Naive B cell (primary cell): ENCODE measurements at regions not wholly inside any gene's neighbourhood (a gene's known extent, or its start where the extent isn't known, plus 50 kb on each side); places are given as distances from the start of the nearest gene placed in this dataset.

ENCODE experiments used
- ATAC-seq, 2 donors: fragments of 150-1000 bp; cut with Tn5 transposase; 2 replicates each; pipeline ENCODE4 v1.10.0; 2021; ENCODE audit warnings: low read depth in 2 of 2, mild to moderate bottlenecking in 2 of 2, moderate library complexity in 2 of 2
- DNase-seq: peaks from one replicate; pipeline ENCODE4 v3.0.0; 2022
- H3K27ac Mint-ChIP-seq, 6 donors: one replicate each; pipeline ENCODE4 v1.8.0; 2020 to 2022; ENCODE audit warnings: mild to moderate bottlenecking in 6 of 6, mixed read lengths in 6 of 6, moderate library complexity in 5 of 6, inconsistent platforms in 2 of 6
- H3K27me3 Mint-ChIP-seq, 3 donors: one replicate each; pipeline ENCODE4 v1.8.0; 2021 to 2022; ENCODE audit warnings: mixed read lengths in 3 of 3, mild to moderate bottlenecking in 1 of 3
- H3K36me3 Mint-ChIP-seq, 2 donors: one replicate each; pipeline ENCODE4 v1.8.0; 2020 to 2022; ENCODE audit warnings: mixed read lengths in 2 of 2, inconsistent platforms in 1 of 2, mild to moderate bottlenecking in 1 of 2
- H3K4me1 Mint-ChIP-seq, 3 donors: one replicate each; pipeline ENCODE4 v1.8.0; 2020 to 2022; ENCODE audit warnings: mixed read lengths in 3 of 3, inconsistent platforms in 1 of 3, mild to moderate bottlenecking in 1 of 3, moderate library complexity in 1 of 3
- H3K4me3 Mint-ChIP-seq, 8 donors: one replicate each; pipeline ENCODE4 v1.8.0; 2020 to 2022; ENCODE audit warnings: mild to moderate bottlenecking in 8 of 8, mixed read lengths in 8 of 8, moderate library complexity in 8 of 8, inconsistent platforms in 2 of 8
- H3K9me3 Mint-ChIP-seq, 7 donors: one replicate each; pipeline ENCODE4 v1.8.0; 2020 to 2022; ENCODE audit warnings: mixed read lengths in 7 of 7, mild to moderate bottlenecking in 5 of 7, inconsistent platforms in 2 of 7, moderate library complexity in 1 of 7

DNA sequence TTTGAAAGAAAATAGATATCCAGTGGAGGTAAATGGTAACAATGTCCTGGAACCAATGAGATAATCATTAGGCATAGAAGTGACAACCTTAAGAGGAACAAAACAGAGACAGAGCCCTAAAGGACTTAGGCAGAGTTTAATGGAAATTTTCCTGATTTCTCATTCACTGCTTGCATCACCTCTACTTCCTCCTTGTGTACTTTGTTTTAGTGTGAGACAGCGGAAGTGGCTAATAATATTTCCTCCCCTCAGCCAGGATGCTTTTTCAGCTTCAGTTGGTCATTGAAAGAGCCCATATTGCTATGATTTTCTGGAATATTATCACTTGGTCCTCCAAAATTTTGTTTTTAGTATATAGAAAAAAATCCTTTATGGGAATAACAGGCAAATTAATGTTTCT is 153.4 kb upstream of the MPDZ start:
- Mint-ChIP-seq H3K4me3 (no peak overlapping the region), H3K27ac (no peak overlapping the region), H3K9me3 (no peaks in the 10 kb centered on the region), H3K36me3 (no peaks in the 10 kb centered on the region), H3K4me1 (no peaks in the 10 kb centered on the region), H3K27me3 (no peaks in the 10 kb centered on the region)
- ATAC-seq (no peak), DNase-seq (no peak)

DNA sequence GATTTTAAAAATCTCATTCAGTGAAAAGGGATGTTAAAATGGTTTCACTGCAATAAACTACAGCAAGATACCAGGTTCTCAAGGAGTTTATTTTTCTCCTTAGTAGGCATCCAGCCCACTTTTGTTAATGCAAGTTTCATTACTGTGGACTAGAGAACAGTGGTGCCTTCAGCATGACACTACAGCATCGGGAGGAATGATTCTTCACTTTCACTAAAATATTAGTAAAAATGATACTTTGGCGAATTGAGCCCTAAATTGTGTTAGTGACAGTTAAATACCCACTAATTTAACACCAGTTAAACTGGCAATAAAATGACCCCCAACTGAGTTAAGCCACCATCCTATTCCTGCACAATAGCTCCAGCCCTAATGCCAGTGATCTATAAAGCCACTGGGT is 152.2 kb upstream of the MPDZ start:
- DNase-seq (no peak), ATAC-seq (no peak)
- no peak overlapping the region for H3K27ac Mint-ChIP-seq
- no peak overlapping the region for H3K4me3 Mint-ChIP-seq
- H3K36me3 Mint-ChIP-seq = no peaks in the 10 kb centered on the region
- H3K27me3 Mint-ChIP-seq = no peaks in the 10 kb centered on the region
- H3K4me1 Mint-ChIP-seq = no peaks in the 10 kb centered on the region
- no peaks in the 10 kb centered on the region for H3K9me3 Mint-ChIP-seq

DNA sequence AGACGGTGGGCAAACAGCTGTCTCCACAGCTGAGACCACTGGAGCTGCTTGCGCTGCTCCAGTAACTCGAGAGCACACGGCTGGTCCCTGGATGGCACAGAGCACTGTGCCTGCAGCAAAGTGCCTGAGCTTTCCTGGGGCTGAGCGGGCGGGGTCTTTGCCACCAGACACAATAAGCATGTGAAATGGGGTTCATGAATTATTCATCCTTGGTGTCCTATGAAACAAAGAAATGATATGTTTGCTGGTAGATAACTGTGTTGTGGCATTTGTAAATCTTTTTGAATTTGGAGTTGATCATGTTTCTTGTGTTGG is 151.7 kb upstream of the MPDZ start:
- Mint-ChIP-seq H3K9me3 (no peaks in the 10 kb centered on the region), H3K36me3 (no peaks in the 10 kb centered on the region), H3K4me1 (no peaks in the 10 kb centered on the region), H3K27ac (no peak overlapping the region), H3K4me3 (no peak overlapping the region), H3K27me3 (no peaks in the 10 kb centered on the region)
- no peak for ATAC-seq
- DNase-seq = no peak

DNA sequence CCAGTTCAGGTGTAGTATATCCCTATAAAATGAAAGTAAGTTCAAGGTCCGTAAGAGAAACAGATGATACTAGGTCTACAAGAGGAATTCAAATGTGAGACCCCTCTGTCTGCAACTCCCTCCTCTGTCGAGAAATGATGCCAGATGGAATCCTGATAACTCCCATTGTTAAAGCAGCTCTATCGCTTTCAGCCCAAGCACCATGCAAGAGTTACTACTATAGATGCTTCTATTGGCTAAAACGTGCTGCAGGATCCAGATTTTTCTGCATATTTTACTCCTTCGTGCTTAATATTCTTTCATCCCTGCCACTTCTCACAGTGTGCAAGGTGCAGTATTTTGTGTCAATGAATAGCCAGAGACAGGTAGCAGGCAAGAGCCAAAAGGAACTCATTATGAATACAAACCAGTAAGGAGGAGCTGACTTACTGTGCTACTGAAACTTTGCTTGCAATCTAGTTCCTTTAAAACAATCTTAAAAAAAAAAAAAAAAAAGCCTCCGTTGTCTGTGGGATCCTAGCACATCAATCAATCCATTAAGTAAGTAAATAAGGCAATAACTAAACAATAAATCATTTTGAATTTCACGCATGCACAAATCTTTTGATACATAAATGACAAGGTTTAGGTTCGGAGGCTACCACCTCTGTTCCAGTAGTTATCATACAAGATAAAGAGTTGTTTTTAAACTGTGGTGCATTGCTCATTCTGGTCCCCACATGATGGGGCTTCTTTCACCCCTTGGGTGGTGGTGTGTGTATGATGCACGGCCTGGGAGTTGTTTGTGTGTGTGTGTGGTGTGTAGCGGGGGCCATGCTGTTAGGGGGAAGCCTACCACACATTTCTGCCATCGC is 151.1 kb upstream of the MPDZ start:
- H3K27ac Mint-ChIP-seq = no peak overlapping the region

DNA sequence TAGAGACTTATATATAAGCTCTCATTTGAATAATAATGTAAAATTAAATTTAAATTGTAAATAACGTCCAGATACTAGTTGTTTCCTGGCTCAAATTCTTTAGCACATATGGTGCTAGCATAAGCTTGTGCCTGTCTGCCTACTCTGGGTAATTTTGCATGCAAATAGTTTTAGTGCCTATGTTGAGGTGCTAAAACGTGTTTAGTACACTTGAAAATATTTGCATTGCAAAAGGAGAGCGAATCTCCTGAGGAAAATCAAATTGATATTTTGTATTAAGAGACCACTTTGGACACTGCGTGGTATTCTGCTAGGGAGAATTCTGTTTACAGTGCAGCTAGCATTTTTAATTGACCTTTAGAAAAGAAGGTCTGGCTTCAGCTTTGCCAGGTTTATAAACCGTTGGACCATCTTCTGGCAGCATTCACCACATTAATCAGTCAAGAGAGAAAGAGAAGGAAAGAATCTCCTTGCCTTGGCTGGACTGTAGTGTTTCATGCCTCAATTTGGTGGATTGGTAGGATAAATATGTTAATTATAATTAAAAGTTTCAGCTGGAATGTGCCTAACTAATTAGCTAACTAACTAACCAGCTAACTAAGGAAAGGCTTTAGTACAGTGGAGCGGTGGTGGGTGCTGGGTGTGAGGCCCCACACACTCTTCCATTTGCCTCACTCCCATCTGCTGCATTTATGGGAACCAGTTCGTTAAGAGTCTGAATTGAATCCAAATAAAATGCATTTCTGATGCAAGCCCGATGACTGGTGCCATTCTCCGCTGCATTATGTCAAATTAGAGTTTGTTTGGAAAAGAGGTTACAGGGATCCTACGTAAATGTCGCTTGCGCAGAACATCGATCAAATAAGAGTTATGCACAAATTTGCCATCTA is 150.1 kb upstream of the MPDZ start:
- no peak overlapping the region for H3K27ac Mint-ChIP-seq
- H3K36me3 Mint-ChIP-seq = no peaks in the 10 kb centered on the region
- H3K9me3 Mint-ChIP-seq = peaks cover 0 to 1% (median 0%) of the 10 kb centered on the region in 7 donors
- no peaks in the 10 kb centered on the region for H3K27me3 Mint-ChIP-seq
- no peaks in the 10 kb centered on the region for H3K4me1 Mint-ChIP-seq
- DNase-seq (no peak), ATAC-seq (no peak)
- no peak overlapping the region for H3K4me3 Mint-ChIP-seq

More for the DNA sequence above, 151.1 kb upstream of the MPDZ start:
- ATAC-seq (no peak), DNase-seq (no peak)
- Mint-ChIP-seq H3K9me3 (no peaks in the 10 kb centered on the region), H3K27me3 (no peaks in the 10 kb centered on the region), H3K4me1 (no peaks in the 10 kb centered on the region), H3K4me3 (no peak overlapping the region), H3K36me3 (no peaks in the 10 kb centered on the region)

DNA sequence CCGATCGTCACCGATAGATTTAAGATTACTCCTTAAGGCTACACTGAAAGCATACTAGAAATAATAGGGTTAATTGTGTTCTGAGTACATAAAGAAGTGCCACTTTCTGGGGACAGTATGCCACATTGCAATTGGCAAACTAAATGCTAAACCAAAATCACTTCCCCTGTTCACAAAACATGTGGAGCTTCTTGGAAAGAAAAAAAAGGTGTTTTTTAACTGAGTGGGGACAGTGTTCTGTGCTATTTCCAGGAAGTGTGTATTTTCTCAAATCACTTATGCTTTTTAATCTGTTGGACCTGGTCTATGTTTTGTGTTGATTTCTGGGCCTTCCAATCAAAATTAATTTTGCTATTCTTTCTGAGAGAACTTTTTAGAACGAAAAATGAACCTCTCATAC is 149.3 kb upstream of the MPDZ start:
- peaks cover 0 to 1% (median 0%) of the 10 kb centered on the region in 7 donors for H3K9me3 Mint-ChIP-seq
- no peaks in the 10 kb centered on the region for H3K36me3 Mint-ChIP-seq
- ATAC-seq (no peak), DNase-seq (no peak)
- H3K27me3 Mint-ChIP-seq = peaks cover 0 to 4% (median 0%) of the 10 kb centered on the region in 3 donors
- H3K4me1 Mint-ChIP-seq = no peaks in the 10 kb centered on the region
- H3K27ac Mint-ChIP-seq = no peak overlapping the region
- no peak overlapping the region for H3K4me3 Mint-ChIP-seq

DNA sequence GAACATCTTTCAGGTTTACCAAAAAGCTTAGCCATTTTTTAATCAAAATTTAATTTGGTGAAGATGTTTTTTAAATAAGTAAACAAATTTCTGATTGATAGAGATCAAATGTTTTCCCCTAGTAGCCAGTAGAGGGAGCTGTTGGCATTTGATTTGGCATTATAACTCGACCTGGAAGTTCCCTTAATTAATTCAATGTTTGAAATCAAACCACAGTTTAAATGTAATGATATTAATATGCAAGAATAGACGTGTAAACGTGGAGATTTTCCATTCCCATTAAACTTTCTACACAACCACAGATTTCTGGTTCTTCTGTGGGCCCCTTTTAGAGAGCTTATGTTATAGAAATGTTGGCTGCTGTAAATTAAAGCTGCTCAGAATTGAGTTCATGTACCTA is 148.1 kb upstream of the MPDZ start:
- no peak for DNase-seq
- Mint-ChIP-seq H3K4me1 (no peaks in the 10 kb centered on the region), H3K36me3 (no peaks in the 10 kb centered on the region), H3K27ac (no peak overlapping the region), H3K9me3 (peaks cover 0 to 1% (median 0%) of the 10 kb centered on the region in 7 donors), H3K4me3 (no peak overlapping the region), H3K27me3 (peaks cover 0 to 4% (median 0%) of the 10 kb centered on the region in 3 donors)
- ATAC-seq = no peak

DNA sequence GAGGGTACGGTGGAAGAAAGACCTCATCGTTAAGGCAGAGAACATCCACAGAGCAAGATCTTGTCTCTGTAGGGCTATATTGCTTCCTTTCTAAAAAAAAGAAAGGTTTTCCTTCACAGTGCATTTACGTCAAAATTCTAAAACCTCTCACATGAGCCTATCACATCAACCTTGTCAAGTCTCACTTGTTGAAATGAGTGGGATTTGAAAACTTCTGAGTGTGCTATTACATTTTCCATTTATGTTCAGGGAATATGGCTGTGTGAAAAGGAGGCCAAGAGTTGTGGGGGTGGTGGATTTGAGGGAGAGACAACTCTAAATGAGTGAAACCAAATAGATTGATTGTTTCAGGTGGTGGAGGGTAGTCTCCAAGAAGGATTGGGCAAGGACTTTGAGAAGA is 147.1 kb upstream of the MPDZ start:
- Mint-ChIP-seq H3K4me1 (no peaks in the 10 kb centered on the region), H3K27ac (no peak overlapping the region), H3K4me3 (no peak overlapping the region), H3K9me3 (peaks cover 0 to 1% (median 0%) of the 10 kb centered on the region in 7 donors), H3K36me3 (no peaks in the 10 kb centered on the region), H3K27me3 (peaks cover 0 to 4% (median 0%) of the 10 kb centered on the region in 3 donors)
- DNase-seq = no peak
- ATAC-seq = no peak

DNA sequence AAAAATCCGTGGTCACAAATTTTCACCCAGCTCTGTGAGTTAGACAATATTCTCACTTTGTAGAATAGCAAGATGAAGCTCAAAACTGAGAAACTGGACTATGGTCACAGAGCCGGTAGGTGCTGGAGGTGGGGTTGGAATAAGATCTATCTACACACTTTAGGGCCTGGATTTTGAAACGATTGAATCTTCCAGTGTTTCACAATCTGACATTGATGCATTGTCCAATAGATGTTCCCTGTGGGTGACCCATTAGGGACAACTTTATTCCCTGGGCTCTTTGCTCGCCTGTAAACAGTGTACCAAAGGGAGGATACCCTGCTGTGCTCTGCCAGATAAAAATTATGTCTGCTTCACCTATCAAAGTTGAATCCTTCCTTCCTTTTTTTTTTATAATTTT is 145.4 kb upstream of the MPDZ start:
- Mint-ChIP-seq H3K27me3 (peaks cover 0 to 4% (median 0%) of the 10 kb centered on the region in 3 donors), H3K9me3 (peaks cover 0 to 1% (median 0%) of the 10 kb centered on the region in 7 donors), H3K27ac (no peak overlapping the region), H3K4me1 (no peaks in the 10 kb centered on the region), H3K4me3 (no peak overlapping the region), H3K36me3 (no peaks in the 10 kb centered on the region)
- ATAC-seq = no peak
- no peak for DNase-seq

DNA sequence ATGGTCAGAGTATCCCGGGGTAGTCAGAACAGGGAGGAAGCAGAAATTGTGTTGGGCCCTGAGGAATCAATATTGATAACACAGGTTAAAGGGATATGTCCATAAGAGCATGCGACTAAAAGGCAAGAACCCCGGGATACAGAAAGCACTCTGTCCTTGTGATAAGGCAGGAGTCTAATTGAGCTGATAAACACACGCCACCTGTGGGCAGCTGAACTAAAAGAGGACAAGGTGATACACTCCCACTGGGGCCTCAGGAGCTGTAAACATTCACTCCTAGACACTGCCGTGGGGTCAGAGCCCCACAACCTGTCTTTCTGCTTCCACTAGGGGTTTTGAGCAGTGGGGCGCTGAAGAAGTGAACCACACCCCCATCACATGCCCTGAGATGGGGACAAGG is 144.7 kb upstream of the MPDZ start:
- Mint-ChIP-seq H3K9me3 (peaks cover 0 to 1% (median 0%) of the 10 kb centered on the region in 7 donors), H3K4me3 (no peak overlapping the region), H3K27me3 (peaks cover 0 to 4% (median 0%) of the 10 kb centered on the region in 3 donors), H3K27ac (no peak overlapping the region), H3K4me1 (no peaks in the 10 kb centered on the region), H3K36me3 (no peaks in the 10 kb centered on the region)
- DNase-seq = no peak
- no peak for ATAC-seq

DNA sequence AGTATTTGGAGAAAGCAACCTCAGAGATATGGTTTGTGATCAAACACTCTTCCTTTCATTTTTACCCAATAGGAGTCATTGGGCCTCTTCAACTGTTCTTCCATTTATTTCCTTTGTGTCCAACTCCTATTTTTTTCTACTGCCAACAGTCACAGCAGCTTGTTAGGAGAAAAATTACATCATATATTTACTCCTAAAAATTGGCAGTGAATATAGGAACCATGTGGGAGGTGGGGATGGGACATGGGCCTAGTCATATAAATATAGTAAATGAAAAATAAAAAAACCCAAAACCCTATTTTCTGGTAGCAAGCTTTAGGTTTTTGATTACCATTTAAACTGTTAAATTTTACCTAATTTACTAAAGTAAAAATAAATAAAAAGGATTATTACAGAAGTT is 134.9 kb upstream of the MPDZ start:
- Mint-ChIP-seq H3K9me3 (peaks cover 0 to 2% (median 0%) of the 10 kb centered on the region in 7 donors), H3K4me3 (no peak overlapping the region), H3K4me1 (no peaks in the 10 kb centered on the region), H3K27me3 (no peaks in the 10 kb centered on the region), H3K36me3 (no peaks in the 10 kb centered on the region), H3K27ac (no peak overlapping the region)
- no peak for DNase-seq
- ATAC-seq = no peak

DNA sequence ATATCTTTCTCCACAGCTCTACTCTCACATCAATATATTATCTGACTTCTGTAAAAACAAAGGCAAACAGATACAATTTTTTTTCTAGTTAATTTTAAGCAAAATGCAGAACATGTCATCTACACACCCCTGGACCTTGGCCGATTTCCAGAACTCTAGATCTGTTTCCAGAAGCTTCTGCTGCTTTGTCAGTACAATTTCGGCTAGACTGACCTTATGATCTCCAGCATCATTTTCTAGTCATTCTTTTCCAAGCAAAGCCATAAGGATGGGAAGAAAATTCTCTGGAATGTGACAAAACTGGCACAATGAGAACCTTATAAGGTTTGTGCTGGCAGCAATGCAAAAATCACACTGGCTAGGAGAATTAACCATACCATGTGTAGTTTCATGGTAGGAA is 132.8 kb upstream of the MPDZ start:
- ATAC-seq (no peak), DNase-seq (no peak)
- Mint-ChIP-seq H3K4me3 (no peak overlapping the region), H3K36me3 (no peaks in the 10 kb centered on the region), H3K27ac (no peak overlapping the region), H3K4me1 (no peaks in the 10 kb centered on the region), H3K27me3 (no peaks in the 10 kb centered on the region), H3K9me3 (peaks cover 0 to 2% (median 0%) of the 10 kb centered on the region in 7 donors)

DNA sequence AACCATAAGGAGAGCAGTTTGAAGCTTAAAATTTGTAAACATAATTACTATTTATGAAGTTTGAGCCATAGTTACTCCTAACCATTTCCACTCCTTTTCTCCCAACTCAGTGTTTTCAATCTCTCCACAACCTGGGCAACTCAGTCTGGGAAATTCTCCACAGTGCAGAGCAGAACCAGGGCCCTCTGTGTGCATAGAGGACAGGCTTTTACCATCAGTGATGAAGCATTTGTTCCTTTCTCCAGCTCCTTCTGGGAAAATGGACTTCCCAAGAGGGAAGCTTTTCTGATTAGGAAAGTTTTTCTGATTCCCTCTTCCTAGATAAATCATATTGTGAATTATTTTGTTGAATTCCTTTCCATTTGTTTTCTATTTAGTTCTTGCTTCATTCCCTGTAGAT is 132.3 kb upstream of the MPDZ start:
- H3K27ac Mint-ChIP-seq = no peak overlapping the region
- H3K27me3 Mint-ChIP-seq = no peaks in the 10 kb centered on the region
- DNase-seq (no peak), ATAC-seq (no peak)
- H3K4me3 Mint-ChIP-seq = no peak overlapping the region
- no peaks in the 10 kb centered on the region for H3K36me3 Mint-ChIP-seq
- peaks cover 0 to 2% (median 0%) of the 10 kb centered on the region in 7 donors for H3K9me3 Mint-ChIP-seq
- H3K4me1 Mint-ChIP-seq = no peaks in the 10 kb centered on the region

DNA sequence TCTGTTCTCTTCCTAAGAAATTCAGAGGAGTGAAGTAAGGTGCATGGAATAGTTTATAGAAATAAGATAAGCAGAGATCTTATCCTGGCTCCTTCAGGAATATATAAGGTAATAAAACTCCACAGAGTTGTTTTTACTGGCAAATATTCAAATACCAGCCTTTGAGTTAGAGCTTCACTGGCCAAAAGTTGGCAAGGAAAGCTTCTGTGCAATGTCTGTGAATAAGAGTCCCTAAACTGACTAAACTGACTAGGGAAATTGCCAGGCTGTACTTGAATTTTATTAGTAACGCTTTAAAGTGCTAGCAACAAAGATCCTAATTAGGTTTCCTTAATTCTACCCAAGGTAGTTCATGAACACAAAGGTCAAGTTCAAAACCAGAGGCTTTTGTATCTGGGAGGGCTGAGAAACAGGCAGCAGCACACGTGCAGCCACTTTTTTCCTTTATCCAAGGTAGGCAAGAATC is 131.1 kb upstream of the MPDZ start:
- Mint-ChIP-seq H3K27me3 (no peaks in the 10 kb centered on the region), H3K4me3 (no peak overlapping the region), H3K36me3 (no peaks in the 10 kb centered on the region), H3K27ac (no peak overlapping the region), H3K9me3 (no peaks in the 10 kb centered on the region), H3K4me1 (no peaks in the 10 kb centered on the region)
- ATAC-seq (no peak), DNase-seq (no peak)
